HG03378 (cell line): ENCODE measurements at regions not wholly inside any gene's neighbourhood (a gene's known extent, or its start where the extent isn't known, plus 50 kb on each side); places are given as distances from the start of the nearest gene placed in this dataset.

Experiments
- ATAC-seq: cut with Tn5 transposase; IDR thresholded peaks from one replicate; pipeline ENCODE4 v1.9.1; 2021; ENCODE audit warnings: mild to moderate bottlenecking, moderate library complexity; ENCODE audit not compliant: unreplicated experiment

DNA sequence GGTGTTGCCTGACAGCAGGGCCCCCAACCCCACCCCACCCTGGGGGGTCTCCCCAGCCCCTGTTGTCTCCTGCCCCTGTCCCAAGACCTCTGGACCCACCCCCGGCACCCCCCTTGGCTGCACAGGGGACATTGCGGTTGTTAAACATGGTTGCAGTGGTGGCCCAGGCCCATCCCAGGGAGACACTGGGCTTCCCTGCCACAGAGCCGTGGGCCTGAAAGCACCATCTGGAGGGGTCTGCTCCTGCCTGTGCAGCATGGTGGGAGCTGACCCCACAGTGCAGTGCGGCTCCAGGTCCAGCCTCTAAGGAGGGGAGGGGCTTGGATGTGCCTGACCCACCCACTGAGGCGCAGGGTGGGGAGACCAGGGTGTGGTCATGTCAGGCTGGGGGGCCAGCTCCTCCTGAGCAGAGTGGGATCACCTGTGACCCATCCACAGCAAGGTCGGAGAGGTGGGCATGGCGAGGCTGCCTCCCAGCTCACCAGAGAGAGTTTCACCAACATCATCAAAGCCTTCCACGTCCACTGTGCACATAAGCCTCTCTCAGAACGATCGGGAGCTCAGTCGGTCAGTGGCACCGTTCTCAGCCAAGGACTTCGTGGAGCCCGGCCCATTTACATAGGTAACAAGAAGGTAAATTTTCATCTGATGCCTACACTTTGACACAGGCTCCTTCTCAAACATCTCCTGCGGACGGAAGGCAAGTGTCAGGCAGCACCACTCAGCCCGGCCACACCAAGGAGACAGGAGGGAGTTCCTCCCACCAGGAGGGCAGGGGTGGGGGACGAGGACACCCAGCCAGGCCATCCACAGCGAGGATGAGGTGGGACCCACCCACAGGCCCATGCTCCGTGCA, 201.1 kb downstream of the BRD1 start:
- ATAC-seq: no peak

DNA sequence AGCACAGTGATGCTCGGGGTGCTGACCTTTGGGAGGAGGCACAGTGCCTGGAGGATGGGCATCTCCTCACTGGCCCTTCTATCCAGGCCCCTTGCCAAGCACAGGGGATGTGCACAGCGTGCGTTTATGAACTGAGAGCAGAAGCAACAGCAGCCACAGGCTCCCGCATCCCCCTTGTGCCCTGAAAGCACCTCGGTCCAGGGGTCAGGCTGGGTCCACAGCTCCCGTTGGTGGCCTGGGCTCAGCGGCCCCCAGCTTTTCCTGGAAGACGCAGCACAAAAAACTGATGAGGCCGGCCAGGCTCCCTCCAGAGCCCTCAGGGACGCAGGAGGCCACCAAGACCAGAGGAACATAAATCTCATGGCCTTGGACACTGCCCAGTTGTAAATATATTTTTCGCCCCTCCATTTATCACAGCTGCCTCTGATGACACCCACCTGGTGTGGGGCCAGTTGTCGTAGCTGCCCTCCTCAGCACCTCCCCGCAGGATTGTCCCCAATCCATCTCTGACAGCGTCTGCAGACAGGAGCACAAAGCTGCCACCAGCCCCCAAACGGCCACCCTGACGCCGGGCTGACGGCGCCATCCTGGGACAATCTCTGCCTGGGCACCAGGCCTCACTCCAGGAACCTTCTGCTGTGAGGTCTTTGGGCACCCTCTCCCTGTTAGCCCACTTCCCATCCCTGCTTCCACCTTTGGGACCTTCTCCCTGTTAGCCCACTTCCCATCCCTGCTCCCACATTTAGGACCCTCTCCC, 203.1 kb downstream of the BRD1 start:
- no peak for ATAC-seq

DNA sequence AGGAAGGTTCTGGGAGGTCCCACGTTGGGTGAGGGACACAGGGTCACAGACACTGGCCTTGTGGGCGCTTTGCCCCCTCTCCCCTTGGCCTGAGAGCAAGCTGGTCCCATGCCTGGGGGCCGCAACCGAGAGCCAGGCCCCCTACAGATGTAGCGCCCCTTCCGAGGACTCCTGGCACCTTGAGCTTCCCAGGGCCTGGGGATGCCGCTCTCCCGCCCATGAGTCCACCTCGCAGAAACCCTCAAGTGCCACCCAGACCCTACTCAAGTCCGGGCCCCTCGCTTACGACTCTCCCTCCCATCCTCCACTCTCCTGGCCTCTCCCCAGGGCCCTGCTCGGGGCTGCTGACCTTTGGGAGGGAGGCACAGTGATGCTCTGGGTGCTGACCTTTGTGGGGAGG, 204.0 kb downstream of the BRD1 start:
- no peak for ATAC-seq

GRCh38 chr22:49623176-49623575, 204.5 kb downstream of the BRD1 start:
- no peak for ATAC-seq

GRCh38 chr22:49622241-49623105, 205.2 kb downstream of the BRD1 start:
- no peak for ATAC-seq

DNA sequence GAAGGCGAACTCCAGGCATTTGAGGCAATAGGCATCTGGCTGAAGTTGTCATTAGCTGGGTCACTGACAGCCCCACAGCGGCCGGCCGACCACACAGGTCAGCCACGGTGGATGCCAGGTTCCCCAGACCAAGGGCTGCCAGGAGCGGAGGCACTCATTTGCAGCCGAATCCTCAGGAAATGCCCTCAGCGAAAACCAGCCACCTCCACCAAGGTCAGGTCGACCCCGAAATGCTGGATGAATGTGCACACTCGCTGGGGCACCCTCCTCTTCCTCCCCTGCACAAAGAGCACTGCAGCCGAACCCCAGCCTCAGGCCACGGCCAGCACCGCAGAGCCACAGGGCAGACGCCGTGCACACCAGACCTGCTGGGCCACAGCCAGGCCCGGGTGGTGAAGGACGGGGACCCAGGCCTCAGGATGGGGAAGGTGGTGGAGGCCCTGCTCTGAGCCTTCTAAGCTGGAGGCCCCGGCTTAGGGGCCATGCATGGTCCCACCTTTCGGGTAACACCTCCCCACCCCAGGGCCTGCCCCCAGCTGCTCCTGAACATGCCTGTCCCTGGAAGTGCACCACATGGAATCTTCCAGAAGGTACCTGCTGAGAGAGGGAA, 206.0 kb downstream of the BRD1 start:
- no peak for ATAC-seq

DNA sequence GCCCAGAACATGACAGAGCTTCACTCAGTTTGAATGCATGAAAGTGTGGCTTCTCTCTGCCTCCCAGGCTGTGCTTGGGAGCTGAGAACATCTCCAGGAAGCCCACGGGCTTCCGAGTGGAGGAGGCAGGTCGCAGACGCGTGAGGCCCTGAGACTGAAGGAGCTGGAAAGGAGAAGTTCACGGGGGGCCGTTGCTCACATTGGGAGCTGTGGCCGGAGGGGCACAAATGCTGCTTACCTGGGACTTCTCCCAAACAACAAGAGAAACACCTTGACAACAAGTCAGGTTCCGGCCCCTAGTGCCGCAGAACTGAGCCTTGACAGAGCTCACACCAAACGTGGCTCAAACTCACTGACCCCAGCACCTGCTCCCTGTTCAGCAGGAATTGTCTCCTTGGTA, 207.0 kb downstream of the BRD1 start:
- ATAC-seq: no peak

- ATAC-seq: no peak
Measured at GRCh38 chr22:49620003-49620556, 207.6 kb downstream of the BRD1 start.

DNA sequence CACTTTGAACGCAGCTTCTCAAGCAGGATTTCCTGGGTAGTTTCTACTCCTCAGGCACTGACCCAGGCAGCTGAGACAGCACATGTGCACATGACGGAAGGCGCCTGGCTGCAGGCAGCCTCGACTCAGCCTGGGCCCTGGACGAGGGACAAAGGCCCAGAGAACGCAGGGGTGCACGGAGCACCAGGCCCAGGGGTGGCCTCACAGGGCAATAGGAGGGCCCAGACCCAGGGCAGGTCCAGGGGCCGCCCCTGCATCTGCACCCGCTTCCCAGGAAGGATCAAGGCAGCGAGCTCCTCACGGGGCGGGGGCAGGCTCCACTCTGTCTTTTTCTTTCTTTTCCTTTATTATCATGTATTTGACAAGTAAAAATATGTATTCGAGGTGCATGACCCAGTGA, 208.4 kb downstream of the BRD1 start:
- no peak for ATAC-seq

GRCh38 chr22:49618677-49618953, 209.1 kb downstream of the BRD1 start:
- no peak for ATAC-seq

- no peak for ATAC-seq
Measured at GRCh38 chr22:49617866-49618676, 209.6 kb downstream of the BRD1 start.

- no peak for ATAC-seq
Measured at GRCh38 chr22:49617264-49617663, 210.4 kb downstream of the BRD1 start.

GRCh38 chr22:49616356-49617231, 211.1 kb downstream of the BRD1 start:
- no peak for ATAC-seq

DNA sequence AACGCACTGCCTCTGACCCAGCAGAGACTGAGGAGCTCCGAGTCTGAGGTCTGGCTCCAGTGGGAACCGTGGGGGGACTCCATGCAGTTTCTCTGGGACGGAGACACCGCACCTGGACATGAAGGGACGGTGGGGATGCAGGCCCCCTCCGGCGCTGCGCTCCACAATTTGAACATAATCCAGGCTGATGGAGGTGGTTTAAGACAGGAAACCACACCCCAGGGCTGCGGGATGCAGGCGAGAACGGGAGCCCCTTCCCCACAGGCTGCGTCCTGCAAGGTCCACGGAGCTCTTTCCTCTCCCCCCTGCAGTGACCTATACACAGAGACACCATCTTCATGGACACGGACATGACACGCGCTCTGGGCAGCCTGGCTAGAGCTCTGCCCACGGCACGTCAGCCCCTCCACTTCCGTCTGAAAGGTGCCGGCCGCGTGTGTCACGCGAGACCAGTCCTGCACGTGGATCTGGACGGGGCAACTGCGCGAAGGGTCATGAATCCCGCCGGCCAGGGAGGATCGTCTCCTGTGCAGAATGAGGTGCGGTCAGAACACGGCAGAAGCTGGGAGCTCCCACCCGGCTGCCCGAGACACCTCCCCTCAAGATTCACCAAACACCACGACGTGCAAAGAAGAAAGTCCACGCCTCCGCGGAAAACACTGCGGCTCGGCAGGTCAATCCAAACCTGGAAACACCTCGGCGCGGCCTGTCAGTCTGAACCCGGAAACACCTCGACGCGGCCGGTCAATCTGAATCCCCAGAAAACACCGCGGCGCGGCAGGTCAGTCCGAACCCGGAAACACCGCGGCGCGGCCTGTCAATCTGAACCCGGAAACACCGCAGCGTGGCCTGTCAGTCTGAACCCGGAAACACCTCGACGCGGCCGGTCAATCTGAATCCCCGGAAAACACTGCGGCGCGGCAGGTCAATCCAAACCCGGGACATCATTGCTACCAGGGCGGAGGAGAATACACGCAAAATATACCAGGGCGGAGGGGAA, 212.4 kb downstream of the BRD1 start:
- ATAC-seq: no peak

DNA sequence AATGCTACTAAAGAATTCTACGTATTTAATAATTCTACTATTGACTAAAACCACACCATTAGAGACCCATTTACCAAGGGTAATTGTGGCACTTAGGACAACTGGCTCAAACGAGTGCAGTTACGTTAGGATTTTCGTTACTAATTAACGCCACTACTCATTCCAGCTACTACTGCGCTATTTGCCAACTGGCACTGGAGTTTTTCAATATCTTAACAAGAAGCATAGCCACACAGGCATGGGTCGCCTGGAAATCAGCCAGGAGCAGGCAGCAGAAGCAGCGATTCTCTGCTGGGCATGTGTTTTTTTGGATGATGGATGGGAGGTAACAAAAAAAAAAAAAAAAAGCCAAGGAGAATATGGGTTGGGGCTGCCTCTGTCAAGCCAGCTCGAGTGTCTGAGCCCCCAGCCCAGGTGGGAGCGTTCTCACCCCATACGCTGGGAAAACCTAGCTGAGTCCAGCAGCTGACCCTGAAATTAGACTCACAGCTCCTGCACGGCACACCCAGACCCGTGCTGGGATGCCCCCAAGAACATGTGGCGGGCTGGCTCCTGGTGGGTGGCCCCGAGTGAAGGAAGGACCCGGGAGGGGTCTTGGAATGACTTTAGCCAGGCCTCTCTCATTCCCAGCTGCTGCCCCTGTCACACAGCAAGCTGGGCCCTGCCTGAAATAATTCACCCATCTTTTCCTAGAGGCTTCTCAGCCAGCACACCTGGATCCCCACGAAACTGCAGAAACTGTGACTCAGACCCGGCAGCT, 214.0 kb downstream of the BRD1 start:
- ATAC-seq: no peak

DNA sequence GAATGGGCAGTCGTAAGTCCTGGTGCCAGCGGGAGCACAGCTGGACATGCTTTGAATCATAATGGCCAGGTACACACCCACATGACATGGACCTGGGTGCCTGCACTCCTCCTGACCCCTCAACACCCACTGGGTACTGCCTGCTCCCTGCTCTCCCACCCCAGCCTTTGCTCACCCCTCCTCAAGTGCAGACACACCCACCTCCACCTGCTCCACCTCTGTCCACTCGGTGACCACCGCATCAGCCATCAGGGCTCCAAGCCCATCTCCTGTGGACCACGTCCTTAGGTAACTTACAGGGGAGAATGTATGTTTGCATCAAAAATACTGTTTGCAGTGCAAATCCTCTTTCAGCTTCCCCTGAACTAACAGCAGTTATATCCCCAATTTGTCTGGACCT, 214.6 kb downstream of the BRD1 start:
- no peak for ATAC-seq

GRCh38 chr22:49609207-49609876, 218.3 kb downstream of the BRD1 start:
- no peak for ATAC-seq
